Left kidney (tissue), 1 donor: ENCODE measurements at regions not wholly inside any gene's neighbourhood (a gene's known extent, or its start where the extent isn't known, plus 50 kb on each side); places are given as distances from the start of the nearest gene placed in this dataset.

Experiments
- DNase-seq: peaks from one replicate; pipeline ENCODE4 v3.0.0-alpha.2; 2013

DNA sequence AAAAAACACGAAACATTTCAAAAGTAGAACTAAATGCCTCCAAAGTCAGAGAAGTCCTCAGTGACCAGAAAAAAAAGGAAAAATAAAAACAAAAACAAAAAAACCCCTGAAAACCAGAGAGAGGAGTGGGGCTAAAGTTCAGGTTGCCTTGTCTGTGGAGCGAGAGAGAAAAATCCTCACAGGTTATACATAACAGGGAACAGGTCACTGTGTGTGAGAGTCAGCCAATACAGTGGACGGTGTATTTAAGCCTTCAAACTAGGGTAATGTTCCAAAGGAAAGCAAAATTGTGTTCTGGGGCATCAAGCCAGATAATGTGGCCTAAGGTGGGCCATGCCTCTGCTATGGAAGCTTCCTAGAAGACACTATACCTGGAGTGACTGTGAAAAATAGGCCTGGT is 216.1 kb upstream of the SUCLG2 start:
- DNase-seq = no peak

DNA sequence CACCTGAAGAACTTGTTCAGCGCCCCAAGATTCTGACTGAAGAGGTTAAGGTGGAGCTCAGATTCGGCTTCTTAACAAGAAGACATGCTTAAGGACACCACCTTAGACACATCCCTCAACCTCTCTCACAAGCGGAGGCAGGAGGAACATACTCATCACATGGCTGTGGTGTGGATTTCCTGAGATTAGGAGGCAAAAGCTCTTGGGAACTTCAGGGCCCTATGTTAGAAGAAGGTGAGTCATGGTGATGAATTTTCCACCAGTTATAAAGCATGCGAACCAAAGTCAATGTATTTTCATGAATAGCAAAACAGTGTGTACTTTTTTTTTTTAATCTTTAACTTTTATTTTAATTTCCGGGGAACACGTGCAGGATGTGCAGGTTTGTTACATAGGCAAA is 212.2 kb upstream of the SUCLG2 start:
- no peak for DNase-seq

DNA sequence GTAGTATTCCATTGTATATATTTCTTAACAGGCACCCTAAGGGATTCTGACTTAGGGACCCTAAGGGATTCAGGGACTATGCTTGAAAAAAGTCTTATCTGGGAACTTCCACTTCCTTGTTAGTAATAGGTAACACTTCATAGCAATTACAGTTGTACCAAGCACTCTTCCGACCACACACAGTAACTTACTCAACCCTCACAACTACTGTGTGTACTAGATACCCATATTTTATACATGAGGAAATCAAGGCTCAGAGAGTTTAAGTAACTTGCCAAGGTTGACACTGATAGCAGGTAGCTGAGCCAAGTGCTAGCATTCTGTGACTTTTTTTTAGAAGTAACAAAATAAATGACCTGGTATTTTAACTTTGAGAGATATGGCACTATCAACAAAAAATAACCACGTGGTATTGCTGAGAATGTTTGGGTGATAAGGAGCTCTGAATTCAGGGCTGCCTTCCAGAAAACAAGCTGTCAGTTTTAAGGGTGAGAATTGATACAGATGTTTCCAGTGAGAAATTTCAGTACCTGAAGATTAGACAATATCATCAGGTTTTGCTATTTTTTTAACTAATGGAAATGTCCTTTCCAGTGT is 210.3 kb upstream of the SUCLG2 start:
- no peak for DNase-seq

DNA sequence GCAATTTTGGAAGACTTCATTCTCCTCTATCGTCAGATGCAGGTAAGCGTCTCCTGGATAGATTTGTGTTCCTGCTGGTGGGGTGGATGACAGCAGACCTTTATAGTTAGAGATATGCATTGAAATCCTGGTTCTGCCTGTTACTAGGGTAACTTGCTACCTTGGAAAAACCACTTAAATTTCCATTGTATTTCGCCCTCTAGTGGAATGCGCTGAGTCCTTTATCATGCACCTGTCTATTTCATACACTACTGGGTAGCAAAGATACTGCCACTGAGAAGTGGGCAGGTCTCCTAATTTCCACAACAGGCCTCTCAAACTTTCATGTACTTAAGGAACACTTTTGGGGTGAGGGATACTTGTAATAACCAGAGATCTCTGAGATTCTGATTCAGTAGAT is 209.5 kb upstream of the SUCLG2 start:
- no peak for DNase-seq

DNA sequence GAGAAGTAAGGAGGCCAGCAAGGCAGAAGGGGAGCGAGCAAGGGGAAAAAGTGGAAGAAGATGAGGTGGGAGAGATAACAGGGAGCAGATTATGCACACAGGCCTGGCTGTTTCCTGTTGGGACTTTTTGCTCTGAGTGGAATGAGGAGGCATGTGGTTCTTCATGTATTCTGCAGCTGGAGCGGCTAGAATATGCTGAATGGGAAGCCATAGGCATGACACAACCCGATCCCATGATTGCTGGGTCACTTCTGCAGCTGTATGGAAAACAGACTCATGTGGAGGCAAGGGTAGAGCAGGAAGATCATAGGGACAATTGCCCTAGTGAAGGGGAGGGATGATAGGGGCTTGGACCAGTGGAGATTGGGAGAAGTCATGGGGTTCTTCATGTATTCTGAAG is 206.0 kb upstream of the SUCLG2 start:
- DNase-seq = no peak

DNA sequence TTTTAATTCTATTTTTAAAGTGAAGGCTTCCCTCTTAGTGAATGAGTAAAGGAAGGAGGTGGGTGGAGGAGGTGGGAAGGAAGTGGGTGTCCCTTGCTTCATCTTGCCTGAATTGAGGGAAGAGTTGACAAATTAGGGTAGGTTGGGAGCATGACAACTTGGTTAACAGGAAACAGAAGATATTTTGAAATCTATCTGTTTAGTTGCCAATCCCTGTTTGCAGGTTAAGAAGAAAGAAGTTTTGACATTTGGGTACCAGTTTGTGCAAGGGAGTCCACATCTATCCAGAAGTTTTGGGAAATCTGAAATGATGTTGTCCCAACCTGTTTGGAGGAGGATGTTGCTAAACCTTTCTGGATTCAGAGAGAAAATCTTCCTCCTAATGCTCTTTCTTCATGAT is 204.1 kb upstream of the SUCLG2 start:
- no peak for DNase-seq

DNA sequence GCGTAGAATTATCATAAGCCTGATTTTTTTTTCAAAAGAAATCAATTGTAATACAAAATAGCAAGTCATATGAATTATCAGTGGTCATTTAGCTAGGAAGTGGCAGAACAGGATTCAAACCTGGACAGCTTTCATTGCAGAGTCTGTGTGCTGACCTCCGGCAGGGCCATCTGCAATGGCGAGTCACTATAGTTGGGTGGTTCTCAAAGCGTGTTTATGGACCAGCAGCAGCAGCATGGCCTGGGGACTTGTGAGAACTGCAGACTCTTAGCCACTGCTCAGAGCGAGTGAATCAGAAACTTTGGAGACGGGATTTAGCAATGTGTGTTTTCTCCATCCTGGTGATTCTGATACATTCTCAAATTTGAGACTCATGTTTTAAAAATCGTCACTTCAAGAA is 202.3 kb upstream of the SUCLG2 start:
- DNase-seq = no peak

DNA sequence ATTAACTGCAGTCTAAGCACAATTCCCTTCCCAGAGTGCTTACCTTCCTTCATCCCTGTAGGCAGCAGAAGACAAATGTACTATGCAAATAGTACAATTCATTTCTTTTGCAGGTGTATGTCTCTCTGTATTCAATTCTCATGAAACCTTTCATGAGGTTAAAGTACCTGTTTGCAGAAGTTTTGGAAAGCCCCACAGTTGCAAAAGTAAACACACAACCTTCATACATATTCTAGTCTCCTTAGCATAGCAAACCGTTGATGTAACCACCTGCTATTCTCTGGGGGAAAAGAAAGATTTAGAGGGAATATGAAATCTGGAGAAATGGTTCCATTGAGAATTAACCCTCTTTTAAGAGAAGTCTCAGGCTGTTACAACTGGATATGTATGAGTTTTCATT is 200.3 kb upstream of the SUCLG2 start:
- no peak for DNase-seq

DNA sequence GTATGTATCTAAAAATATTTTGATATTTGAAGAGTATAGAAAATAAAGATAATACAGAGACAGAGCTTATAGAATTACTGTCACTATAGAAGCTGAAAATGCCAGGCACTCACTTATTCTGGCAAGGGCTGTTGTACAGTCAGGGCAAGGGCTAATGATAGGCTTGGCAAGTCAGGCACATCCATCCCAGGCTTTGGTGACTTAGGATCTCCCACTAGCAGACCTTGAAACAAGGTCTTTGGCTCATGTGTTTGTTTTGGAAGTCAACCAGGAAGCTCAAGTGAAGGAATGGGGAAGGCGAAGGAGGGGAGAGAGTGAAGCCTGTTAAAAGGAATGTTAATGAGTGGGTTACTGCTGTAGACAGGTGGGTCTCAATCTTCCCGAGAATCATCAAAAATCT is 199.1 kb upstream of the SUCLG2 start:
- DNase-seq = no peak

DNA sequence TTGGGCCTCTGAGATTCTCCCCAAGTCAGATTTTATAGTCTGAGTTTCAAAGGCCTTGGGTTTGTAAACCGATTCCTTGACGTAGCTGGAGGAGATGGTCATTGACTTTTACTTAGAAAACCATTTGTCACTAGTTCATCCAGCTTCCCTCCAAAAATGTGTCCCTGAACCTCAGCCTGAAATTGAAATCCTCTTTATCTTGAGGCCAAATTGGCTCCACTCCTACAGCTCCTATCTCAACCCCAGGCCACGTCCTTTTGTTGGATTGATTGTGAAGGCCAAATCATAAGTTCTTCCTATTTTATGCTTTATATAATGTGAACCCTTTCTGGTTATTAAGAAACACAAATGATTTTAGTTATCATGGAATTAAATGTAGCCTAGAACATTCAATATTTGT is 193.9 kb upstream of the SUCLG2 start:
- no peak for DNase-seq

DNA sequence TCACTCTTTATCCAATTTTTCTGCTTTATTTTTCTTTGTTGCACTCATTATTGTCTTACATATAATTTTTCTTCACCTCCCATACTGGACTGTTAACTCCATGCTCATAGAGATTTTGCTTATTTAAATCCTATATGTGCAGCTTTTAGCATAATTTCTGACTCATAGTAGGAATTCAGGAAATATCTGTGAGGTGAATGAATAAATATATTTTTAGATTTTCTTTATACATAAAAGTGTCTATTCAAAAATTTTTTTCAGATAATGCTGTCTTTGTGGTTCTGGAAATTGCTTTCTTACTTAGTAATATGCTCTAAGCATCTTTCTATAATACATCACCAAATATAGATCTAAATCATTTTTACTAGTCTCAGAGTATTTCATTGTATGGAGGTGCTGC is 191.8 kb upstream of the SUCLG2 start:
- DNase-seq = no peak

DNA sequence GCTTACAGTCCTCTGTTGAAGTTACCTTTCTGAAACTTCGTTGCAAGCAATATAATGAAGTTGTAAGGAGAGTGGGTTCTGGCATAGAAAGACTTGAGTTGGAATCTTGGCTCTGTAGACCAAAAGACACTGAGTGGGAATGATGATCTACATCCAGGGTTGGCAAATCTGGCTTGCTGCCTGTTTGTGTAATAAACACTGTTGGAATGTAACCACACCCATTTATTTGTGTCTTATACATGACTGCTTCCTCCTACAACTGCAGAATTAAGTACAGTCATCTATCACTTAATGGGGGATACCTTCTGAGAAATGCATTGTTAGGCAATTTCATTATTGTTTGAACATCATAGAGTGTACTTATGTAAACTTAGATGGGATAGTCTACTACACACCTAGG is 178.4 kb upstream of the SUCLG2 start:
- no peak for DNase-seq

DNA sequence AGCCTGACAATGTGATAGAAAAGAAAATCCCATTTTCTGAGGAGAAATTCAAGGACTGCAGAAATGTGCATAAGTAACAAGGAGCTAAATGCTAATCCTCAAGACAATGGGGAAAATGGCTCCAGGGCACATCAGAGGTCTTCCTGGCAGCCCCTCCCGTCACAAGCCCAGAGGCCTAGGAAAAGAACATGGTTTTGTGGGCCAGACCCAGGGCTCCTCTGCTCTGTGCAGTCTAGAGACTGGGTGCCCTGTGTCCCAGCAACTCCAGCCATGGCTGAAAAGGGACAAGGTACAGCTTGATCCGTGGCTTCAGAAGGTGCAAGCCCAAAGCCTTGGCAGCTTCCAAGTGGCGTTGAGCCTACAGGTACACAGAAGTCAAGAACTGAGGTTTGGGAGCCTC is 176.8 kb upstream of the SUCLG2 start:
- no peak for DNase-seq

DNA sequence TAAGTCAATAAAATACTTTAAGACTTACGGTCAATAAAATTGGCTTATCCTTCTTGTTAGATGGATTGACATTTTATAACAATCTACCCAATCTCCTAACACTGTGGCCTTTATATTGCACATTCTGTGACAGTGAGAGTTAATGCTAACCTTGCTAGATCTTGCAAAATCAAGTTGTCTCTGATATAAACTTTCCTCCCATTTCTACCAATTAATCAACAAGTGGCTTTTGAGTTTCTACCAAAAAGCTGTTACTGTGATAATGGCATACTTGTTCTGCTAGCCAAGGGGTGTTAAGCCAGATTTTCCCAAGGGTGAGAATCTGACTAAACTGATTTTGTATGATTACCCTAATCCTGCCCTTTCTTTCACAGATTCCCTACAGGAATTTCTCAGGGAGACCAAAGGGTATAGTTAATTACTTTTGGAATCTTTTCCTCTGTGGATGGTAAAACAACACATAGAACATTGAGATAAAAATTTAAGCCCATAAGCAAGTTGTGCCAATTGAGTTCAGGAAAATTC is 174.1 kb upstream of the SUCLG2 start:
- no peak for DNase-seq

DNA sequence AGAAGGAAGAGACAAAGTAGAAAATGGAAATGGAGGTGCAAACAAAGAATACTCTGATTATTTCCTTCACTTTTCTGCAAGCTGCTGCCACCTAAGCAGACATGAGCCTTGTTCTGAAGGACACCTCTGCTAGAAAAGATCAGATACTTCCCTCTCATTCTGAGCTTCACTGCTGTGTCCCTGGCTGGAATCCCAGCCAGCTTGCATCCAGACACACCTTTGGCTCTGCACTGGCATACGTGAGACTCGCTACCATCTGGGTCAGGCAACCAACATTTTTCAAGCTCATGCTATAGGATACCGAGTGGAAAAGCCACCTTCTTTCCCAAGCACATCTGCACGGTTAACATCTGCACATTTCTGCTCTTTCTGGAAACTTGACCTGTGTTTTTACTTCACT is 166.7 kb upstream of the SUCLG2 start:
- DNase-seq = no peak

DNA sequence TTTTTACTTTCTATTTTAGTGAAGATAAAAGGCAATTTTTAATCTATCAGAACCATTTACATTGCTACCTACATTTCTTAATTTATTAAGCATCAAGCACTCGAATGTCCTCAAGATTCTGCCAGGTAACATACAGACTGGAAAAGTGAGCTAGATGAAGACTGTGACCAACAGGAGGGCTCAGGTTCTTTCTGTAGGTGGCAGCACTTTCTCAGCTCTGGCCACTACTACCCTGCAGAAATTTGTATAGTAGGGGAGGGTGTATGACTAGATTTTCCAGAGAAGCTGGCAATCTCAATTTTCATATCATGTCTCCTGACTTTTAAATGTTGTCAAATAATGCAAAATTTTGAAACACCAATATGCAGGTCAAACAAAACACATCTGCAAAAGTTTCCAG is 165.0 kb upstream of the SUCLG2 start:
- peak; percentile 5 for DNase-seq

DNA sequence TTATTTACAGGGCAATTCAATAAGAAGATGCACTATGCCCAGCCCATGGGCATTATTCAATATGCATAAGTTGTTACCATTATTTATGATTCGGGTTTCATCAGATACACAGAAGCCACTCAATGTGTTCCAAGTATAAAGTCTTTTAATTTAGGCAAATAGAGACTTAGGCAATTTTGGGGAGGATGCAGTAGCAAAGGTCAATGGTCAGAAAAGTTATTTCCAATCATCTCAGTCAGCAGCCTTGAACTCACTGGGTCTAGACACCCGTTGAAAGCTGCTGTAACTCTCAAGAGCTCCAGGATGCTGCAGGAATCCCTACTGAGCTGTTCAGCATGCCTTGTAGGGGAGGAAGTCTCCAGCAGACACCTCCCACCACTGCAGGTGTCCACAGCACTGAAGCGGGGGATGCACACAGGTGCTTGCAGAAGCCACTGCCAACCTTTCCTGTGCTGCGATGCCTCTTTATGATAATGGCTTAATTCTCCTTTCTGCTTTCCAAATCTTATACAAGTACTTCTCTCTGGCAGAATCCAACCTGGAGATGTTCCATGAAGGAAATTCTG is 155.0 kb upstream of the SUCLG2 start:
- no peak for DNase-seq

DNA sequence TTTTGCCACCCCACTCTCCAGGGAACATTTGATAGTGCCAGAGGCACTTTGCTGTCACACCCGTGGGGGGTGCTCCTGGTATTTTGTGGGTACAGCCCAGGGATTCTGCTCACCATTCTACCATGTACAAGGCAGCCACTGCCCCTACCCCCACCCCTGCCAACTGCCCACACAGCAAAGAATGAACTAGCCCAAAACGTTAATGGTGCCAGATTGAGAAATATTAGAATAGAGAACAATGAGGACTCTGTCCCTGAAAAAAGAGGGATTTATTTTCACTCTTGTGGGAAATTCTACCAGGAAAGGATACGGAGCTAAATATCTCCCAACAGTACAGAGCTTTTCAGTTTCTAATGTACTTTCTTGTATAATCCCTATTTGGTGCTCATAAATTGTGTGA is 154.5 kb upstream of the SUCLG2 start:
- DNase-seq = no peak

DNA sequence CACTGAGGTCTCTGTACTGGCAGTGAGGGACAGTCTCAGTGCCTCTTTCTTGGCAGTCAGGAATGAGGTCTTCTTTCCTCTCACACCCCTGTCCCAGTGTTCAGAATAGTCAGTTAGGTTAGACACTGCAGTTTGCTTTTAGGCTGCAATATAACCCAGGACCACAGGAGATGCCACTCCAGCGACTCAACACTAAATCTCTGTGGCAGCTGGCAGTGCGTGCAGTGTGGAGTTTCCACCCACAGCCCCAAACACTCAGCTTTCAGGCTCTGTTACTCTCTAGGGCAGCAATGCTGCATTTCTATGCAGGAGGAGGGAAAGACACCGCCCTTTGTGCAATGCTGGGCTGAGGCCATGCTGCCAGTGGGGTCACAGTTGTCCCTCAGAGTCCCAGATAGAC is 150.2 kb upstream of the SUCLG2 start:
- no peak for DNase-seq

DNA sequence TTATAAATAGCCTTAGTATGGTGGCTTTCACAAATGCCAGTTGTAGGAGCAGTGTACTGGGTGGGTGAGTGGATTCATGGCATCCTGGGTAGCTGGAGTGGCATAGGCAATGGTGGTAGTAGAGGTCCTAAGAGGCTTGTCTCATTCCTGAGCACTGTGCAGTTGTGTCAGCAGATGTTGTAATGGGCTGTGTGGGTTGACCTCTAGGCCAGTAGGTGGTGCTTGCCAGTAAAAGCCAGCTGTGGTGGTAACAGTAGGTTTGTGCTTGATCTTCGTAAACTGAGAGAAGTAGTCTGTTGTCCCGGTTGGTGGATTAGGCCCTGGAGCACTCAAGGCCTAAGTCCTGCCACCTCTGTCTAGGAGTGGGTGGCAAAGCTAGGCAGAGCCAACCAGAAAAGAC is 149.7 kb upstream of the SUCLG2 start:
- DNase-seq = no peak

DNA sequence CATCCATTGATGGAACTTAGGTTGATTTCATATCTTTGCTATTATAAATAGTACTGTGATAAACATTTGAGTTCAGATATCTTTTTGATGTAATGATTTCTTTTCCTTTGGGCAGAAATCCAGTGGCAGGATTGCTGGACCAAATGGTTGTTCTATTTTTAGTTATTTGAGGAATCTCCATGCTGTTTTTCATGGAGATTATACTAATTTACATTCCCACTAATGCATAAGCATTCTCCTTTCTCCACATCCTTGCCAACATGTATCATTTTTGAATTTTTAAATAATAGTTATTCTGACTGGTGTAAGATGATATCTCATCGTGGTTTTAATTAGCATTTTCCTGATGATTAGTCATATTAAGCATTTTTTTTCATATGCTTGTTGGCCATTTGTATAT is 144.0 kb upstream of the SUCLG2 start:
- DNase-seq = no peak

DNA sequence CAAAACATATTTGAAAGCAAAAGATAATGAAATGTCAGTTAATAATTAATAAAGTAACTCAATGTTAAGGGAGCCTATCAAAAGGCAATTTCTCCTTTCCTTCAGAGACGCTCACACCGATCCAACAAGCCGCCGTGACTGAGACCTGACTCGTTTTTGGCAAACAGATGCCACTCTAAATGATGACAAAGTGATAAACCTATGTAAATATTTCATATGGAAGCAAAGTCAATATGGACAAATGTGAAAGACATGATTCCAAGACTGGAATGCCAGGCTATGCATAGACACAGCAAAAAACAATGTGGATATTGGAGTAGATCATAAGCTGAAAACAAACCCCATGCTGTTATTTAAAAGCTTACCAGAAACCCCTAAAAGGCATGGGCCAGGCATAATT is 137.2 kb upstream of the SUCLG2 start:
- DNase-seq = no peak

DNA sequence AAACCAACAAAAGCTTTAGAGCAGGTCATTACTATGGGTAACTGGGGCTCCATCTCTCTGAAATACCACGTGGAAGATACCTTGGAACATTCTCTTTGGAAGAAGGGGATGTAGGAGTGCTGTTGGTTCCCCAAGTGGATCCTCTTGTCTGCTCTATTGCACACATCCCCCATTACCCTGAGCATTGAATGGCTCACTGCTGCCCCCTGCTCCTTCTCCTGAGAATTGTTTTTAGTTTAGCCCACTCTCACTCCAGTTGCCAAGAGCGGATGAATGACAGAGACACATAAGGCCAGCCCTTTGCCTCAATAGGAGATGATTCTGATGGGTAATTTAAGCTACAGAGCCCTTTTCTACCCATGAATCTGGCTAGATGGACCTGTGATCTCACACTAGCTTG is 135.6 kb upstream of the SUCLG2 start:
- DNase-seq = peak; percentile 10

DNA sequence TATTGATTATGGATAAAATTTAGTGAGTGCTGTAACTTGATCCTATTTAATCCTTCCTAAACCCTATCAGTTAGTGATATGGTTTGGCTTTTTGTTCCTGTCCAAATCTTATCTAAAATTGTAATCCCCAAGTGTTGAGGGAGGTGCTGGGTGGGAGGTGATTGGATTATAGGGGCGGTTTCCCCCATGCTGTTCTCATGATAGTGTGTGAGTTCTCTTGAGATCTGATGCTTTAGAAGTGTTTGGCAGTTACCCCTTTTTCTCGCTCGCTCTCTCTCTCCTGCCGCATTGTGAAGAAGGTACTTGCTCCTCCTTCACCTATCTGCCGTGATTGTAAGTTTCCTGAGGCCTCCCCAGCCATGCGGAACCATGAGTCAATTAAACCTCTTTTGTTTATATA is 134.0 kb upstream of the SUCLG2 start:
- DNase-seq = no peak
